ENCODE measurements at regions not wholly inside any gene's neighbourhood (a gene's known extent, or its start where the extent isn't known, plus 50 kb on each side); places are given as distances from the start of the nearest gene placed in this dataset.

- peak; percentile 14 for DNase-seq
These were observed 133.4 kb downstream of the OLFM1 start for GRCh38 chr9:135220601-135221575.

- DNase-seq, result no peak
These were observed 134.1 kb downstream of the OLFM1 start for GRCh38 chr9:135221576-135221950.

- DNase-seq, result no peak
These were observed 134.6 kb downstream of the OLFM1 start for GRCh38 chr9:135221951-135222631.

- DNase-seq, result no peak
These were observed 135.7 kb downstream of the OLFM1 start for GRCh38 chr9:135222881-135223760.

- DNase-seq, result no peak
These were observed 136.4 kb downstream of the OLFM1 start for GRCh38 chr9:135223831-135224230.

GRCh38 chr9:135224286-135224877, 136.9 kb downstream of the OLFM1 start:
- no peak for DNase-seq

- no peak for DNase-seq
These were observed 137.6 kb downstream of the OLFM1 start for GRCh38 chr9:135224921-135225541.

- no peak for DNase-seq
These were observed 138.3 kb downstream of the OLFM1 start for GRCh38 chr9:135225619-135226228.

GRCh38 chr9:135226369-135227050, 139.0 kb downstream of the OLFM1 start:
- DNase-seq, result no peak

GRCh38 chr9:135227641-135228251, 140.3 kb downstream of the OLFM1 start:
- no peak for DNase-seq

- DNase-seq, result no peak
These were observed 141.0 kb downstream of the OLFM1 start for GRCh38 chr9:135228345-135228982.

- DNase-seq, result no peak
These were observed 141.6 kb downstream of the OLFM1 start for GRCh38 chr9:135228983-135229625.

GRCh38 chr9:135229701-135230385, 142.4 kb downstream of the OLFM1 start:
- no peak for DNase-seq

- DNase-seq, result no peak
These were observed 142.9 kb downstream of the OLFM1 start for GRCh38 chr9:135230386-135230765.

GRCh38 chr9:135230817-135231520, 143.5 kb downstream of the OLFM1 start:
- no peak for DNase-seq

GRCh38 chr9:135239100-135239768, 151.8 kb downstream of the OLFM1 start:
- DNase-seq, result no peak

GRCh38 chr9:135239769-135240141, 152.3 kb downstream of the OLFM1 start:
- no peak for DNase-seq

GRCh38 chr9:135240222-135240621, 152.8 kb downstream of the OLFM1 start:
- DNase-seq, result no peak

All from CD4-positive, alpha-beta T cell treated with Interleukin-15 for 1 hour (primary cell).